Kidney tubule cell (primary cell): ENCODE measurements at regions not wholly inside any gene's neighbourhood (a gene's known extent, or its start where the extent isn't known, plus 50 kb on each side); places are given as distances from the start of the nearest gene placed in this dataset.
"Not testable (repeated sequence)": the region's sequence is repeated elsewhere in the genome, so short reads cannot be mapped to it uniquely, and the experiment has no call there.

ENCODE experiments used
- DNase-seq: peaks from one replicate; pipeline ENCODE4 v3.0.0-alpha.2; 2018; ENCODE audit warnings: low spot score

DNA sequence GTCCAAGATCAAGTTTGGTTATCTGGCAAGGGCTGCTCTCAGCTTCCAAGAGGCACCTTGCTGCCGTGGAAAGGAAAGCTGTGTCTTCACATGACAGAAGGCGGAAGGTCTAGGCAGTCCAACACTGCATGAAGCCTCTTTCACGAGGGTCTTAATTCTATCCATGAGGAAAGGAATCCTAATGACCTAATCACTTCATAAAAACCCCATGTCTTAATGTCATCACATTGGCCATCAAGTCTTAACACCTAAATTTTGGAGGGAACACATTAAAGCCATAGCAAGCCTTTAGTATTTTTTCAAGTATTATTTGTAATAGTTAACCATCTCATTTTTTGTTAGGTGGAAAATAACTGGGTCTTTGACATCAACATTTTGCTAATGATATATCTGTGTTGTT, 858.3 kb downstream of the FLRT2 start:
- DNase-seq: no peak

DNA sequence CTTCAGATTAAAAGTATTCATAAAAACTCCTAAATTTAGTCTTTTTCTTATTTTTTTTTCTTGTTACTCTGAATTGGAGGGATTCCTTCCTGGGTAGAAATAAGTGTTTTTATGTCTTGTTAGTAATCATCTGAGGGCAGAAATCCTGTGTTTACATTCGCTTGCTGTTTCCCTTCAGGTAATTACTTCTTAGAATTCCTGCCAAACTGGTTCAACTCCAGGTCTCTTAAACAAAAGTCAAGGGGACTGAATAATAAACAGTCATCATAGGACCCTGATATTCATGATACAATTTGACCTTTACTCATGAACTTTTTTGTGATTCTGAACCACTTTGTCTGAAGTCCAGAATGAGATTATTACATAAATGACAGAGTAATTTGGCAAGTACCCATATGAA, 843.9 kb downstream of the FLRT2 start:
- DNase-seq: no peak

GRCh38 chr14:86372402-86372801, 842.5 kb downstream of the FLRT2 start:
- DNase-seq: no peak

DNA sequence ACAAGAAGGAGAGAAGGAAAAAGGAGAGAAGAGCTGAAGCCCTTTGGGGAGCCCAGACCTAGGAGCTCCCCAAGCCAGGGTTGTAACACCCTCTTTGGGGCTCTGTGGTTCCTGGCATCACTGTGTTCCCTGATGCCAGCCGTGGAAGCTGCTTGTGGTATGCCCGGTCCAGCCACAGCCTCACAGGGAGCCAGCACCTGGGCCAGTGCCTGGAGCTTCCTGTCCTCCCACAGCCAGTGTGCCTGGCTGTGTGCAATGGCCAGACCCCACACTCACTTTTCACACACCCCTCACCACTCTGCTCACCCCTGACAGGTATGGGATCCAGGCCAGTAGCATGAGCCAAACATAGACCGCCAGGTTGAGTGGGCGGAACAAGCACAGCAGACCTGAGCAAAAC, 834.7 kb downstream of the FLRT2 start:
- no peak for DNase-seq

DNA sequence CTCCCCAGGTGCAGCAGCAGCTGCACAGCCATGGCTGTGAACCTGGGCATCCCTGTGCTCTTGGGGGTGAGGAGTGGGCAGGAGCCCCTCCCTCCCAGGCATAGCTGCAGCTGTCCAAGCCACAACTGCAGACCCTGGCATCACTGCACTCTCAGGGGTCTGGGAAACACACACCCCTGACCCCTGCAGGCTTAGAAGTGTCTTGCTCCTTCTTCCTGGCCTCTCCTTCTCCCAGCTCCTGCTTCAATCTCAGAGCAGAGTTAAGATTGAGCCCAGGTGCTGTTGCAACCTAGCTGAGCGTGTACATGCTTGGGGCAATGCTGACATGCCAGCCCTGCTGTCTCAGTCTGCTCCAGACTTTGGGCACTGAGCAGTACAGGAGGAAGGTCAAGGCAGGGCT, 833.6 kb downstream of the FLRT2 start:
- DNase-seq: no peak

DNA sequence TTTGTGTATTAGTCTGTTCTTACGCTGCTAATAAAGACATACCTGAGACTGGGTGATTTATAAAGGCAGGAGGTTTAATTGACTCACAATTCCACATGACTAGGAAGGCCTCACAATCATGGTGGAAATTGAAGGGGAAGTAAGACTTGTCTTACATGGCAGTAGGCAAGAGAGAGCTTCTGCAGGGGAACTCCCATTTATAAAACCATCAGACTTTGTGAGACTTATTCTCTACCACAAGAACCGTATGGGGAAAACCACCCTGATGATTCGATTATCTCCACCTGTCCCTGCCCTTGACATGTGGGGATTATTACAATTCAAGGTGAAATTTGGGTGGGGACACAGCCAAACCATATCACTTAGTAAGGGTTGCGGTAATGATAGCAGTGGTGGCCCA, 833.1 kb downstream of the FLRT2 start:
- DNase-seq: no peak

- DNase-seq: no peak
These were observed 827.9 kb downstream of the FLRT2 start for GRCh38 chr14:86357876-86358275.

DNA sequence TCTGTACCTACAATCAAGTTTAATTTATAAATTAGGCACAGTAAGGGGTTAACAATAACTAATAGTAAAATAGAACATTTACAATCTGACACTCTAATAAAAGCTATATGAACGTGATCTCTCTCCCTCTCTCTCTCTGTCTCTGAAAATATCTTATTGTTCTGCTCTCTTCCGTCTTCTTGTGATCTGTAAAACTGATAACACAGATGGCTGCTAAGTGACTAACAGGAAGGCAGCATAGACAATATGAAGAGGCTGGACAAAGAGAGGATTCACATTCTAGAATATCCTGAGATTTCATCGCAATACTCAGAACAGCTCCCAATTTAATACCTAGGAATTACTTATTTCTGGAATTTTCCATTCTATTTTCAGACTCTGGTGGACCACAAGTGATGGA, 827.2 kb downstream of the FLRT2 start:
- no peak for DNase-seq

DNA sequence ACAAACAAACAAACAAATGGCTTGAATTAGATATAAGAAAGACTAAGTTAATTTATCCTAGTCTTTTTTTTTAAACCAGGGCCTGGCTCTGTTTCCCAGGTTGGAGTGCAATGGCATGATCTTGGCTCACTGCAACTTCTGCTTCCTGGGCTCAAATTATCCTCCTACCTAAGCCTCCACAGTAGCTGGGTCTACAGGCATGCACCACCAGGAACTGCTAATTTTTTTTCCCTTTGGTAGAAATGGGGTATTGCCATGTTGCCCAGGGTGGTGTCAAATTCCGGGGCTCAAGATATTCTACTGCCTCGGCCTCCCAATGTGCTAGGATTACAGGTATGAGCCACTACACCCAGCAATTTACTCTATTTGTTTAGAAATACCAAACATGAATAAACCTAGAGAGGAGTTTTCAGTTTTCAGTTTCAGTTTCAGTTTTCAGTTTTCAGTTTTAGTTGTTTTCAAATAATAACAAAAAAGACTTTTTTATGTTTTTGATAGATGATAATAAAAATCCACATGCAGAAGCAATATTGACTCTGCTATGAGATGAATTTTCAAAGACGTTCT, 817.0 kb downstream of the FLRT2 start:
- DNase-seq: no peak

GRCh38 chr14:86334355-86334754, 804.4 kb downstream of the FLRT2 start:
- DNase-seq: no peak

DNA sequence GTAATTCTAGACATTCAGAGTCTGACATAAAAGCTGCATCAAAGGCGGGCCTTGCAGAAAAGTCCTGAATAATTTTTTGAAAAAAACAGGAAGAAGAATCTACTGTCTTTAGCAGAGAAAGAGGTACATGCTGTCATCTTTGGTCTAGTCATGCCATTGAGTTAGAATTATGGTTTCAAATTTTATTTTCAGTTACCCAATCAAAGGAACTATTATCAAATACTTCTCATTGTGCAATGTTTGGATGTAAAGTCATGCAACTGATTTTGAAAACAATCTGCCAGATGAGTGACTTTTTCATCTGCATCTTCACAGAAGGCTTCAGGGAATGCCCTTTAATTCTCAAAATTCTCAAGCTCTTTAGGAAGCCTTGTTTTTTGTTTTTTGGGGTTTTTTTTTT, 803.5 kb downstream of the FLRT2 start:
- DNase-seq: no peak

- DNase-seq: no peak
These were observed 801.4 kb downstream of the FLRT2 start for GRCh38 chr14:86331341-86331740.

DNA sequence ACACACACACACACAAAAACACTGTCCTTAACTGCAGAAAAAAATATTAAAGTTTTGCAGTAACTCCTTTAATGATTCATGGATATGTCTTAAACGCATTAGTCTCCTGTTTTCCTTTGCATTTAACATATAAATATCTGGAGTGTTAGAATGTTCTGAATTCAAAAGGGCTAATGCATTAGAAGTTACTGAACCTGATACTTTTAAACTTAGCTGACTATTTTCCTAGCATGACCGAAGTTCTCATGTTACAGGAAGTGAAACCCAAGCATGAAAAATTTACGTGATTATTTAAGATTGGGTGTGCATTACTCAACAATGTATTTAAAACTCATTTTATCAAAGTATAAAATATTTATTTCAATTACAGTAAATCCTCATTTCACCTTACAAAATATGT, 791.2 kb downstream of the FLRT2 start:
- peak; percentile 7 for DNase-seq

DNA sequence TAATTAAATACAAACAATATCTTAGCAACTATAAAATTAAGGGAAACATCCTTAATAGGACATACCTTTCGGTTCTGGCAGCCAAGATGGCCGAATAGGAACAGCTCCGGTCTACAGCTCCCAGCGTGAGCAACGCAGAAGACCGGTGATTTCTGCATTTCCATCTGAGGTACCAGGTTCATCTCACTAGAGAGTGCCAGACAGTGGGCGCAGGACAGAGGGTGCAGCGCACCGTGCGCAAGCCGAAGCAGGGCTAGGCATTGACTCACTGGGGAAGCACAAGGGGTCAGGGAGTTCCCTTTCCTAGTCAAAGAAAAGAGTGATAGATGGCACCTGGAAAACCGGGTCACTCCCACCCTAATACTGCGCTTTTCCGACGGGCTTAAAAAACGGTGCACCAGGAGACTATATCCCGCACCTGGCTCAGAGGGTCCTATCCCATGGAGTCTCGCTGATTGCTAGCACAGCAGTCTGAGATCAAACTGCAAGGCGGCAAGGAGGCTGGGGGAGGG, 782.3 kb downstream of the FLRT2 start:
- DNase-seq: not testable (repeated sequence)

DNA sequence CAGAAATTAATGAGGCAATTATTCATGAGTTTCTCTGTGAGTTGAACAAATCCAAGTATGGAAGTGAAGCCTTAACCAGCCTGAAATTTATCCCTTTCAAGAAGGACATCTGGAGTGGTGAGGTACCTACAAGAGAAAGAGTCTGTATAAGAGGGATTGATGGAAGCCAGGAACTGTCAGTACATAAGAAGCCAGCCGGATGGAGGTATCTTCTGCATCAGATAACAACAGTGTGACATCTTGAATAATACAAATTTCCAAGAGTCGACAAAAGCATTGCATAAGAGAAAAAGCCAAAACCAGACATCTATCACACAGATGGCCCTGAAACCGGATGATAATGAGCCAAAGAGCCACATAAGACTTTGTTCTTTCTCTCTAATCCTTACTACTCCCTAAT, 781.2 kb downstream of the FLRT2 start:
- no peak for DNase-seq

- no peak for DNase-seq
These were observed 780.7 kb downstream of the FLRT2 start for GRCh38 chr14:86310611-86311010.

GRCh38 chr14:86310148-86310547, 780.2 kb downstream of the FLRT2 start:
- no peak for DNase-seq

GRCh38 chr14:86305058-86305457, 775.1 kb downstream of the FLRT2 start:
- no peak for DNase-seq

DNA sequence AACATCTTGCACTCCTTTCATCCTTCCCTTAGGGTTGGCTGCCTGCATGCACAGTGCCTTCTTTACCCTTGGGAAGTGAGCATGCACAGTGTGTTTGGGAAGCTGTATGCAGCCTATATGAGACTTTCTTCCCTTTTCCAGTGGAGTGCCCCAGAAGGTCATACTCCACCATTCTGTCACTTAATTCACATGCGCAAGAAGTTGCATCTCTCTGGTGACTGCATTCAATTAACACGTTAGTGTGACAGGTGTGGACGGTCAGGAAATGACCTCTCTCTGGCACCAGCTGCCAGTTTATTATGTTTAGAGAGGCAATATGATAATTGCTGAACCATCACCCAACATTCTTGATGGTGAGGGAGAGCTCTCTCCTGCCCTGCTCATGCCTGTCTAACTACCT, 770.0 kb downstream of the FLRT2 start:
- DNase-seq: no peak

GRCh38 chr14:86296173-86296572, 766.2 kb downstream of the FLRT2 start:
- peak; percentile 65 for DNase-seq

DNA sequence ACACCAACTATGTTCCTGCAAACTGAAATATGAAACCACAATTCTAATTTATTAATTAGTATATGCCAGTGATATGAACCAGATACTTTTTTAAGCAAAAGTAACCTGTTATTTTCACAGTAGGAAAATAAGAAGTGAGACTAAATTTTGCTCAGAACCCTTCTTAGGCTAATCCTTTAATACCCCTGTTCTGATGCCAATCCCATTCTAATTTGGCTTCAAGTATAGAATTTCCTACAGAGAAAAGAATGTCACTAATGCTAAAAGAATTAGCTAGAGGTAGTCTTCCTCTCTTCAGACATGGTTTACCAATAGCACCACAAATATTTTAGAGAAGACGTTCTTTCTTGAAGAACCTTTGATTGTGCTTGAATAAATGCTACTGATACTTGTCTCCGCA, 758.4 kb downstream of the FLRT2 start:
- no peak for DNase-seq

- no peak for DNase-seq
These were observed 749.5 kb downstream of the FLRT2 start for GRCh38 chr14:86279405-86279804.

DNA sequence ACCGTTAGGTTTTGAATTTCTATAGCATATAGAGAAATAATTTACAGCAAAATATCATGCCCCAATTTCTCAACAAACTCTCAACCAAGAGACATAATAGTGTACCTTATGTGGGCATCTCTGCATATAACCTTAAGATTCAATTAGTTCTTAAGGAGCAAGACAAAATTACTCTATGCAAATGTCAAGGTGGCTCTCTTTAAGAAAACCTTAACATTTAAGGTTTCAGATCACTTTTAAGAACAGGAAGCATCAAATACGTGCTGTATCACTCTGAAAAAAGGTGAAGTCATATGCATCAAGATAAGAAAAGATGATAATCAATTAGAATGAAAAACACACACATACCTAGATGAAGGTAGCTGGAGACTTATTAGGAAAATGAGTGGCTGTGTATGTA, 728.0 kb downstream of the FLRT2 start:
- DNase-seq: no peak

GRCh38 chr14:86243158-86243557, 713.2 kb downstream of the FLRT2 start:
- no peak for DNase-seq

DNA sequence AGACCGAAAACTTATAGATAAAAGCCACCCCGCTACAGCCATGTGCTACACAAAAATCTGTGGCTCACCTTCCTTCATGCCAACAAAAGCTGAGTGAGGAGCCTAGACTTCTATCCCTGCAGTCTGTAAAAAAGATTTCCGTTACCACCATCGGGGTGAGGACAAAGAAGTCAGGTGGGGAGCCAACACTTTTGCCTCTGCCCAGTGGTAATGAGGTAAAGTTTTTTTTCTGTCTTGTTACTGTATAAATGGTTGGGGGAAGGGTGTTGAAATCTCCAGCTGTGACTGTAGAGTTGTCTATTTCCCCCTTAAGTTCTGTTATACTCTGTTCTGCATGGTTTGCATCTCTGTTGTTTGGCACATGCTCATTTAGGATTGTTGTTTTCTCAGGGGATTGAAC, 707.8 kb downstream of the FLRT2 start:
- DNase-seq: no peak
